H1 (cell line): ENCODE measurements at regions not wholly inside any gene's neighbourhood (a gene's known extent, or its start where the extent isn't known, plus 50 kb on each side); places are given as distances from the start of the nearest gene placed in this dataset.

Experiments used
- CTCF ChIA-PET: fragments of 300-600 bp; sonication (Branson Sonifier 250); formaldehyde crosslinking; loops from one replicate; lab custom pipeline; 2021; ENCODE audit not compliant: partially characterized antibody; lab: Charles Lee
- POLR2A ChIA-PET: fragments of 300-600 bp; sonication (Branson Sonifier 250); formaldehyde crosslinking; loops from one replicate; lab custom pipeline; 2021; ENCODE audit warnings: inconsistent platforms; ENCODE audit not compliant: partially characterized antibody; lab: Charles Lee
- DNase-seq, 2 experiments: peaks; one replicate each; pipeline versions ENCODE4 v3.0.0 to v3.0.0-alpha.2; 2010 to 2022; ENCODE audit warnings: low spot score in 2 of 2, low read depth in 1 of 2, mixed read lengths in 1 of 2
- FAIRE-seq: peaks from 2 replicates; lab custom pipeline; 2011; peaks lifted over from hg19 to GRCh38; lab: Jason Lieb, UNC
- H2AFZ ChIP-seq: 2 replicates; pipeline ENCODE4 v1.8.1; 2012; ENCODE audit warnings: low read length, inconsistent platforms
- H2AK5ac ChIP-seq: 2 replicates; pipeline ENCODE4 v1.6.1; 2013; ENCODE audit warnings: low read depth, low read length
- H2BK120ac ChIP-seq: replicated peaks from 2 replicates; pipeline ENCODE3; 2013; ENCODE audit warnings: low read depth, low read length, inconsistent platforms
- H2BK12ac ChIP-seq: 2 replicates; pipeline ENCODE4 v1.6.1; 2013; ENCODE audit warnings: low read depth, low read length
- H2BK15ac ChIP-seq: 2 replicates; pipeline ENCODE4 v1.6.1; 2013; ENCODE audit warnings: low read length
- H2BK20ac ChIP-seq: 2 replicates; pipeline ENCODE4 v1.6.1; 2013; ENCODE audit warnings: low read length
- H2BK5ac ChIP-seq: 2 replicates; pipeline ENCODE4 v1.6.1; 2013; ENCODE audit warnings: low read depth, low read length
- H3K14ac ChIP-seq: 2 replicates; pipeline ENCODE4 v1.6.1; 2013; ENCODE audit warnings: inconsistent platforms; ENCODE audit not compliant: insufficient read length
- H3K18ac ChIP-seq: 2 replicates; pipeline ENCODE4 v1.6.1; 2013; ENCODE audit warnings: low read length; ENCODE audit errors: extremely low read depth
- H3K23ac ChIP-seq: 2 replicates; pipeline ENCODE4 v1.6.1; 2013; ENCODE audit warnings: inconsistent platforms; ENCODE audit not compliant: insufficient read length
- H3K23me2 ChIP-seq: 2 replicates; pipeline ENCODE4 v1.6.1; 2013; ENCODE audit warnings: low read depth, low read length
- H3K27ac ChIP-seq: 2 replicates; pipeline ENCODE4 v1.6.1; 2011; ENCODE audit warnings: low read depth, low read length, inconsistent platforms
- H3K27me3 ChIP-seq, 4 experiments: replicated peaks in 1 of 4; 1 replicate in 1 of 4; 2 replicates in 3 of 4; pipeline versions ENCODE4 v1.6.1 to v1.8.1; 2011 to 2013; ENCODE audit warnings: low read length in 3 of 4, mild to moderate bottlenecking in 3 of 4, inconsistent platforms in 2 of 4, mixed read lengths in 2 of 4, moderate library complexity in 1 of 4; ENCODE audit not compliant: control insufficient read depth in 3 of 4, insufficient read depth in 3 of 4; ENCODE audit errors: extremely low read depth in 1 of 4
- H3K36me3 ChIP-seq, 4 experiments: 2 replicates each; pipeline versions ENCODE4 v1.6.1 to v1.8.1; 2011 to 2013; ENCODE audit warnings: mild to moderate bottlenecking in 4 of 4, low read length in 3 of 4, moderate library complexity in 2 of 4, control low read depth in 1 of 4, inconsistent platforms in 1 of 4; ENCODE audit not compliant: insufficient read depth in 4 of 4, control insufficient read depth in 2 of 4
- H3K4ac ChIP-seq: replicated peaks from 2 replicates; pipeline ENCODE3; 2013; ENCODE audit warnings: low read length, low read depth, mixed read lengths, inconsistent platforms; ENCODE audit not compliant: insufficient read length
- H3K4me1 ChIP-seq, 4 experiments: replicated peaks in 1 of 4; 1 replicate in 1 of 4; 2 replicates in 3 of 4; pipeline versions ENCODE4 v1.6.1 to v1.8.1; 2011 to 2013; ENCODE audit warnings: low read length in 3 of 4, inconsistent platforms in 2 of 4, mixed read lengths in 1 of 4; ENCODE audit not compliant: insufficient read depth in 4 of 4, control insufficient read depth in 3 of 4
- H3K4me2 ChIP-seq, 2 experiments: 2 replicates each; pipeline versions ENCODE4 v1.6.1 to v1.8.1; 2011 to 2013; ENCODE audit warnings: low read depth in 2 of 2, low read length in 2 of 2, control low read depth in 1 of 2, inconsistent platforms in 1 of 2, mild to moderate bottlenecking in 1 of 2; ENCODE audit not compliant: insufficient read depth in 1 of 2
- H3K4me3 ChIP-seq, 4 experiments: fragments of 200-600, 300-600 bp in 1 of 4; sonication (generic), shearing (Covaris generic), sonication (Bioruptor Twin) in 1 of 4; 2 replicates each; pipeline versions ENCODE4 v1.5.1 to v1.8.1; 2011 to 2016; ENCODE audit warnings: low read length in 4 of 4, low read depth in 3 of 4, control low read depth in 2 of 4, inconsistent platforms in 2 of 4, mild to moderate bottlenecking in 2 of 4, mixed read lengths in 1 of 4, moderate library complexity in 1 of 4; ENCODE audit not compliant: insufficient read depth in 2 of 4; ENCODE audit errors: extremely low read depth in 1 of 4
- H3K56ac ChIP-seq: replicated peaks from 2 replicates; pipeline ENCODE3; 2013; ENCODE audit warnings: low read depth, mild to moderate bottlenecking, mixed read lengths, low read length, inconsistent platforms; ENCODE audit not compliant: insufficient read length
- H3K79me1 ChIP-seq: 2 replicates; pipeline ENCODE4 v1.6.1; 2013; ENCODE audit warnings: low read depth, low read length, control low read depth
- H3K79me2 ChIP-seq, 2 experiments: 2 replicates each; pipeline versions ENCODE4 v1.6.1 to v1.8.1; 2012 to 2013; ENCODE audit warnings: low read length in 2 of 2, mild to moderate bottlenecking in 2 of 2, inconsistent platforms in 1 of 2; ENCODE audit not compliant: insufficient read depth in 2 of 2, control insufficient read depth in 1 of 2
- H3K9ac ChIP-seq, 4 experiments: replicated peaks in 1 of 4; 1 replicate in 1 of 4; 2 replicates in 3 of 4; pipeline versions ENCODE4 v1.6.1 to v1.8.1; 2011 to 2013; ENCODE audit warnings: low read depth in 3 of 4, low read length in 3 of 4, control low read depth in 2 of 4, mild to moderate bottlenecking in 2 of 4, moderate library complexity in 2 of 4, inconsistent platforms in 1 of 4; ENCODE audit errors: extremely low read depth in 1 of 4
- H3K9me3 ChIP-seq, 2 experiments: 2 replicates each; pipeline versions ENCODE4 v1.6.1 to v1.8.1; 2012 to 2013; ENCODE audit warnings: mild to moderate bottlenecking in 2 of 2, moderate library complexity in 2 of 2, control low read depth in 1 of 2, inconsistent platforms in 1 of 2, low read depth in 1 of 2, low read length in 1 of 2, mixed read lengths in 1 of 2; ENCODE audit not compliant: insufficient read depth in 2 of 2
- H4K20me1 ChIP-seq, 2 experiments: replicated peaks in 1 of 2; 2 replicates each; pipeline versions ENCODE3 to v1.8.1; 2011 to 2013; ENCODE audit warnings: inconsistent platforms in 2 of 2, low read length in 2 of 2, mild to moderate bottlenecking in 1 of 2; ENCODE audit not compliant: insufficient read depth in 2 of 2, control insufficient read depth in 1 of 2
- H4K5ac ChIP-seq: 2 replicates; pipeline ENCODE4 v1.6.1; 2013; ENCODE audit warnings: low read length, low read depth, mixed read lengths, inconsistent platforms; ENCODE audit not compliant: insufficient read length
- H4K8ac ChIP-seq: 2 replicates; pipeline ENCODE4 v1.8.0; 2013; ENCODE audit warnings: mild to moderate bottlenecking, moderate library complexity, low read length, inconsistent platforms; ENCODE audit not compliant: insufficient read depth; ENCODE audit errors: extremely low read depth
- H4K91ac ChIP-seq: replicated peaks from 2 replicates; pipeline ENCODE3; 2013; ENCODE audit warnings: low read length, mixed read lengths, inconsistent platforms; ENCODE audit not compliant: insufficient read length
- CHD1 ChIP-seq: IDR thresholded peaks from 2 replicates; pipeline ENCODE4 v1.6.1; 2012; ENCODE audit warnings: low read depth, low read length, improper control_type of control experiment
- WGBS, 2 experiments: shearing (Covaris generic) in 1 of 2; methylation state at CpG; one replicate each; pipeline versions ENCODE4 v1.1.6 to v1.1.7; 2013 to 2015; ENCODE audit warnings: low lambda C conversion rate in 2 of 2, mixed read lengths in 2 of 2, inconsistent platforms in 1 of 2, low coverage in 1 of 2, missing lambda C conversion rate in 1 of 2; ENCODE audit not compliant: insufficient replicate concordance in 2 of 2, insufficient coverage in 1 of 2, insufficient read length in 1 of 2; ENCODE audit errors: extremely low coverage in 1 of 2, missing lambda C conversion rate in 1 of 2; 5-methylcytosine and 5-hydroxymethylcytosine counted together
- TF ChIP-seq, protein P1 (sequence below): IDR thresholded peaks from 2 replicates; pipeline ENCODE4 v1.6.1; 2012; ENCODE audit warnings: inconsistent platforms

GRCh38 chr1:87830432-87830978, 501.8 kb downstream of the LMO4 start:
- Histone ChIP-seq H3K4me2 (no peak overlapping the region), H3K56ac (no peak overlapping the region), H2AK5ac (no peak overlapping the region), H3K23me2 (no peaks in the 10 kb centered on the region), H2BK15ac (no peak overlapping the region), H3K27ac (no peak overlapping the region), H3K79me2 (no peaks in the 10 kb centered on the region), H2BK5ac (no peak overlapping the region), H3K27me3 (no peaks in the 10 kb centered on the region), H3K4me1 (no peaks in the 10 kb centered on the region), H4K5ac (no peak overlapping the region), H2AFZ (no peak overlapping the region), H4K20me1 (no peaks in the 10 kb centered on the region), H2BK20ac (no peak overlapping the region), H3K9ac (no peak overlapping the region), H3K23ac (no peak overlapping the region), H2BK120ac (no peak overlapping the region), H4K8ac (no peak overlapping the region), H3K79me1 (no peaks in the 10 kb centered on the region), H4K91ac (no peak overlapping the region), H3K14ac (no peak overlapping the region), H3K4me3 (no peak overlapping the region), H3K9me3 (no peaks in the 10 kb centered on the region), H3K4ac (no peak overlapping the region), H2BK12ac (no peak overlapping the region), H3K18ac (no peak overlapping the region), H3K36me3 (no peaks in the 10 kb centered on the region)
- no peak for DNase-seq
- 82% methylated on average over 1 of the region's 1 CpG; no CpG with 5 or more reads in 1 of the 2 experiments for WGBS, 2 experiments
- TF ChIP-seq CHD1: no peak
- TF ChIP-seq, protein P1, sequence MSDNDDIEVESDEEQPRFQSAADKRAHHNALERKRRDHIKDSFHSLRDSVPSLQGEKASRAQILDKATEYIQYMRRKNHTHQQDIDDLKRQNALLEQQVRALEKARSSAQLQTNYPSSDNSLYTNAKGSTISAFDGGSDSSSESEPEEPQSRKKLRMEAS: no peak
- ChIA-PET CTCF (no interaction called here), POLR2A (no interaction called here)
- FAIRE-seq: no peak
